Progenitor cell of endocrine pancreas (in vitro differentiated cells): ENCODE measurements at regions not wholly inside any gene's neighbourhood (a gene's known extent, or its start where the extent isn't known, plus 50 kb on each side); places are given as distances from the start of the nearest gene placed in this dataset.
"Not testable (repeated sequence)": the region's sequence is repeated elsewhere in the genome, so short reads cannot be mapped to it uniquely, and the experiment has no call there.

Experiments
- DNase-seq: peaks from one replicate; pipeline ENCODE4 v3.0.0; 2021; ENCODE audit warnings: low spot score; ENCODE audit not compliant: unreplicated experiment
- H3K27ac Mint-ChIP-seq: 2 replicates; pipeline ENCODE4 v1.8.0; 2021; ENCODE audit warnings: mild to moderate bottlenecking, moderate library complexity, mixed read lengths
- H3K27me3 Mint-ChIP-seq: 2 replicates; pipeline ENCODE4 v1.8.0; 2021; ENCODE audit warnings: mixed read lengths
- H3K36me3 Mint-ChIP-seq: 2 replicates; pipeline ENCODE4 v1.8.0; 2022; ENCODE audit warnings: mixed read lengths; ENCODE audit not compliant: insufficient read depth
- H3K4me1 Mint-ChIP-seq: 2 replicates; pipeline ENCODE4 v1.8.0; 2021; ENCODE audit warnings: low read depth, mixed read lengths
- H3K4me3 Mint-ChIP-seq: 2 replicates; pipeline ENCODE4 v1.8.0; 2021; ENCODE audit warnings: low read depth, mild to moderate bottlenecking, moderate library complexity, mixed read lengths
- H3K9me3 Mint-ChIP-seq: 2 replicates; pipeline ENCODE4 v1.8.0; 2021; ENCODE audit warnings: low read depth, mixed read lengths
- TF ChIP-seq, protein P1 (sequence below): fragments of 200-600 bp; sonication (generic); IDR thresholded peaks from one replicate; pipeline ENCODE4 v1.5.0; 2021; ENCODE audit warnings: antibody characterized with exemption, mild to moderate bottlenecking; ENCODE audit not compliant: unreplicated experiment

- not testable (repeated sequence) for H3K9me3 Mint-ChIP-seq, H3K27ac Mint-ChIP-seq, H3K4me3 Mint-ChIP-seq, H3K4me1 Mint-ChIP-seq, H3K27me3 Mint-ChIP-seq, DNase-seq, H3K36me3 Mint-ChIP-seq
Measured at GRCh38 chrX:10469-11458, 270.4 kb upstream of the PLCXD1 start.

DNA sequence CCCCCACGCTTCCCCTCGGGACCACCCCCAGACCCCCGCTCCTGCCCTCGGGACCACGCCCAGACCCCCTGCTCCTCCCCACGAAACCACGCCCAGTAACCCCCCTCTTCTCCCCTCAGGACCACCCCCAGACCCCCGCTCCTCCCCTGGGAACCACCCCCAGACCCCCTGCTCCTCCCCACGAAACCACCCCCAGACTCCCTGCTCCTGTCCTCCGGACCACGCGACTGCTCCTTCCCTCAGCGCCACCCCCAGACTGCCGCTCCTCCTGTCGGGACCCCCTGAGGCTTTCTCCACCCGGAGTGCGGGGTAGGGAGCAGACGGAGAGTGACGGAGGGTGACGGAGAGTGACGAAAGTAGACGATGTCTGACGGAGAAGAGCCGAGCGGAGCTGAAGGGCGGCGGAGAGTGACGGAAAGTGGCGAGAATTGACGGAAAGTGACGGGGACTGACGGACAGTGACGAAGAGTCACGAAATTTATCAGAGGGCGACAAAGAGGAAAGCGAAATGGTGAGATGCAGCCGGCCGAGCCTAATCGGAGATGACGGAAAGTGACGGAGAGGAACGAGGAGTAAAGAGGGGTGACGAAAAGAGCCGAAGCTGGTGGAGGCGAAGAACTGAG is 267.2 kb upstream of the PLCXD1 start:
- not testable (repeated sequence) for DNase-seq, H3K36me3 Mint-ChIP-seq, H3K4me1 Mint-ChIP-seq, H3K4me3 Mint-ChIP-seq, H3K27me3 Mint-ChIP-seq, H3K9me3 Mint-ChIP-seq, H3K27ac Mint-ChIP-seq

DNA sequence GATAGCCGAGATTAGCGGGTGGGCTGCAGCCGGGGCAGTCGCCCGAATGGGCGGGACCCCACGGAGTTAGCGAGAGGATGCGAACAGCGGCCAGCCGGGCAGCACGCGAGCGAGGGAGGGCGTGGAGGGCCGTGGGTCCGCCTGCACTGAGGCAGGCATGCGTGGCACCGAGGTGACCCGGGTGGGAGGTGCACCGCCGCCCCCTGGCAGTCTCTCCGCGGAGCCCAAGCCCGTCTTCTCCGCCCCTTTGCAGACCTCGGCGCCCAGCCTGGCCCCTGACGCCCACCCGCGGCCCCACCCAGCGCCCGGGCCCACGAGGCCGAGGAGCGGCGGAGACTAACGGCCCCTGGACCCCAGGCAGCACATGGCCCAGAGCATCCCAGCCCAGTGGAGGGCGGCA is 266.7 kb upstream of the PLCXD1 start:
- not testable (repeated sequence) for H3K9me3 Mint-ChIP-seq, H3K4me1 Mint-ChIP-seq, H3K27me3 Mint-ChIP-seq, DNase-seq, H3K27ac Mint-ChIP-seq, H3K4me3 Mint-ChIP-seq, H3K36me3 Mint-ChIP-seq

DNA sequence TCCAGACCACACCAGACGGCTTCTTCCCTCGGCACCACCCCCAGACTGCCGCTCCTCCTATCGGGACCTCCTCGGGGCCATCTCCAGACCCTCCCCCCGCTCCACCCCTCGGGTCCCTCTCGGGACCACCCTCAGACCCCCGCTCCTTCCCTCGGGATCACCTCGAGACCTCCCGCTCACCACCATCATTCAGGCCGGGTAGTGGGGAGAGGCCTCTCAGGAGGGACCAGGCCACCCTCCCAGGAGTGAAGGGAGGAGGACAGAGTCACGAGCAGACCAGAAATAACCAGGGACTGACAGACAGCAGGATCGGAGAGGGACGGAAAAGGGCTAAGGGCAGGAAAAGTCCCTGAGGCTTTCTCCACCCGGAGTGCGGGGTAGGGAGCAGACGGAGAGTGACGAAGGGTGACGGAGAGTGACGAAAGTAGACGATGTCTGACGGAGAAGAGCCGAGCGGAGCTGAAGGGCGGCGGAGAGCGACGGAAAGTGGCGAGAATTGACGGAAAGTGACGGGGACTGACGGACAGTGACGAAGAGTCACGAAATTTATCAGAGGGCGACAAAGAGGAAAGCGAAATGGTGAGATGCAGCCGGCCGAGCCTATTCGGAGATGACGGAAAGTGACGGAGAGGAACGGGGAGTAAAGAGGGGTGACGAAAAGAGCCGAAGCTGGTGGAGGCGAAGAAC is 262.3 kb upstream of the PLCXD1 start:
- not testable (repeated sequence) for H3K4me1 Mint-ChIP-seq, H3K9me3 Mint-ChIP-seq, H3K36me3 Mint-ChIP-seq, H3K27ac Mint-ChIP-seq, H3K4me3 Mint-ChIP-seq, H3K27me3 Mint-ChIP-seq
- DNase-seq: peak; percentile 36

DNA sequence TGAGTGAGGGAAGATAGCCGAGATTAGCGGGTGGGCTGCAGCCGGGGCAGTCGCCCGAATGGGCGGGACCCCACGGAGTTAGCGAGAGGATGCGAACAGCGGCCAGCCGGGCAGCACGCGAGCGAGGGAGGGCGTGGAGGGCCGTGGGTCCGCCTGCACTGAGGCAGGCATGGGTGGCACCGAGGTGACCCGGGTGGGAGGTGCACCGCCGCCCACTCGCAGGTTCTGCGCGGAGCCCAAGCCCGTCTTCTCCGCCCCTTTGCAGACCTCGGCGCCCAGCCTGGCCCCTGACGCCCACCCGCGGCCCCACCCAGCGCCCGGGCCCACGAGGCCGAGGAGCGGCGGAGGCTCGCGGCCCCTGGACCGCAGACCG is 261.7 kb upstream of the PLCXD1 start:
- H3K4me3 Mint-ChIP-seq, H3K27me3 Mint-ChIP-seq, H3K4me1 Mint-ChIP-seq, H3K27ac Mint-ChIP-seq, H3K9me3 Mint-ChIP-seq, H3K36me3 Mint-ChIP-seq, DNase-seq: not testable (repeated sequence)

- no peaks in the 10 kb centered on the region for H3K27me3 Mint-ChIP-seq
- DNase-seq: no peak
- H3K36me3 Mint-ChIP-seq: no peaks in the 10 kb centered on the region
- H3K4me1 Mint-ChIP-seq: no peaks in the 10 kb centered on the region
- H3K9me3 Mint-ChIP-seq: no peaks in the 10 kb centered on the region
- H3K27ac Mint-ChIP-seq: peak overlapping the region; percentile 91
- TF ChIP-seq, protein P1, sequence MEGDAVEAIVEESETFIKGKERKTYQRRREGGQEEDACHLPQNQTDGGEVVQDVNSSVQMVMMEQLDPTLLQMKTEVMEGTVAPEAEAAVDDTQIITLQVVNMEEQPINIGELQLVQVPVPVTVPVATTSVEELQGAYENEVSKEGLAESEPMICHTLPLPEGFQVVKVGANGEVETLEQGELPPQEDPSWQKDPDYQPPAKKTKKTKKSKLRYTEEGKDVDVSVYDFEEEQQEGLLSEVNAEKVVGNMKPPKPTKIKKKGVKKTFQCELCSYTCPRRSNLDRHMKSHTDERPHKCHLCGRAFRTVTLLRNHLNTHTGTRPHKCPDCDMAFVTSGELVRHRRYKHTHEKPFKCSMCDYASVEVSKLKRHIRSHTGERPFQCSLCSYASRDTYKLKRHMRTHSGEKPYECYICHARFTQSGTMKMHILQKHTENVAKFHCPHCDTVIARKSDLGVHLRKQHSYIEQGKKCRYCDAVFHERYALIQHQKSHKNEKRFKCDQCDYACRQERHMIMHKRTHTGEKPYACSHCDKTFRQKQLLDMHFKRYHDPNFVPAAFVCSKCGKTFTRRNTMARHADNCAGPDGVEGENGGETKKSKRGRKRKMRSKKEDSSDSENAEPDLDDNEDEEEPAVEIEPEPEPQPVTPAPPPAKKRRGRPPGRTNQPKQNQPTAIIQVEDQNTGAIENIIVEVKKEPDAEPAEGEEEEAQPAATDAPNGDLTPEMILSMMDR: peak; percentile 24
- H3K4me3 Mint-ChIP-seq: peak overlapping the region; percentile 84
Measured at GRCh38 chrX:19912-20571, 261.1 kb upstream of the PLCXD1 start.

GRCh38 chrX:24139-24538 is 257.0 kb upstream of the PLCXD1 start:
- not testable (repeated sequence) for DNase-seq, H3K4me1 Mint-ChIP-seq, H3K27me3 Mint-ChIP-seq, H3K36me3 Mint-ChIP-seq, H3K27ac Mint-ChIP-seq, H3K4me3 Mint-ChIP-seq, H3K9me3 Mint-ChIP-seq
